ENCODE measurements at regions not wholly inside any gene's neighbourhood (a gene's known extent, or its start where the extent isn't known, plus 50 kb on each side); places are given as distances from the start of the nearest gene placed in this dataset.

- TF ChIP-seq POLR2A (IDR thresholded peaks at IDR 0.05) (no peak), CTCF (IDR thresholded peaks at IDR 0.05) (no peak), POLR2AphosphoS5 (IDR thresholded peaks at IDR 0.05) (no peak)
Measured at GRCh38 chr3:3335903-3336302, 156.4 kb upstream of the CRBN start.

Measured in transverse colon (tissue), 4 donors.